ENCODE measurements at regions not wholly inside any gene's neighbourhood (a gene's known extent, or its start where the extent isn't known, plus 50 kb on each side); places are given as distances from the start of the nearest gene placed in this dataset.

GRCh38 chr15:81863162-81863561 lies 182.7 kb downstream of the MEX3B start:
- TF ChIP-seq CTCF (IDR thresholded peaks at IDR 0.05): no peak
- no peak for TF ChIP-seq POLR2A (IDR thresholded peaks at IDR 0.05)
